Endothelial cell of umbilical vein (primary cell): ENCODE measurements at regions not wholly inside any gene's neighbourhood (a gene's known extent, or its start where the extent isn't known, plus 50 kb on each side); places are given as distances from the start of the nearest gene placed in this dataset.

ENCODE experiments used
- BruUV-seq: library from RNA; stranded (reverse); fragments of 400-500 nt; replicated peaks from 2 replicates; lab custom pipeline; 2021; lab: Mats Ljungman, UMichigan
- CTCF ChIA-PET: fragments of 300-600, 350-600 bp; sonication (Branson Sonifier 250); formaldehyde crosslinking; loops from one replicate; lab custom pipeline; 2021; ENCODE audit warnings: antibody characterized with exemption, inconsistent platforms; lab: Charles Lee
- POLR2A ChIA-PET: fragments of 300-600, 350-600 bp; sonication (Branson Sonifier 250); formaldehyde crosslinking; loops from one replicate; lab custom pipeline; 2021; ENCODE audit warnings: antibody characterized with exemption, inconsistent platforms; lab: Charles Lee
- DNase-seq: peaks from one replicate; pipeline ENCODE4 v3.0.0-alpha.2; 2011; ENCODE audit warnings: low read depth, low spot score
- FAIRE-seq: peaks from 2 replicates; lab custom pipeline; 2011; peaks lifted over from hg19 to GRCh38; lab: Jason Lieb, UNC
- H2AFZ ChIP-seq: 2 replicates; pipeline ENCODE4 v1.6.0; 2012; ENCODE audit warnings: low read depth, low read length, control low read depth, inconsistent platforms
- H3K27ac ChIP-seq: 2 replicates; pipeline ENCODE4 v1.5.1; 2011; ENCODE audit warnings: low read depth, mild to moderate bottlenecking, control low read depth, low read length, moderate library complexity; ENCODE audit not compliant: insufficient read depth
- H3K27me3 ChIP-seq, 2 experiments: 2 replicates each; pipeline versions ENCODE4 v1.6.0 to v1.6.1; 2011; ENCODE audit warnings: low read length in 2 of 2, mixed read lengths in 1 of 2; ENCODE audit not compliant: control insufficient read depth in 2 of 2, insufficient read depth in 2 of 2
- H3K36me3 ChIP-seq, 2 experiments: 2 replicates in 1 of 2; 3 replicates in 1 of 2; pipeline ENCODE4 v1.5.1; 2011; ENCODE audit warnings: low read length in 2 of 2, mild to moderate bottlenecking in 1 of 2, moderate library complexity in 1 of 2; ENCODE audit not compliant: control insufficient read depth in 2 of 2, insufficient read depth in 2 of 2; ENCODE audit errors: extremely low read depth in 1 of 2
- H3K4me1 ChIP-seq: 3 replicates; pipeline ENCODE4 v1.5.1; 2011; ENCODE audit warnings: mild to moderate bottlenecking, low read length; ENCODE audit not compliant: control insufficient read depth, insufficient read depth; ENCODE audit errors: extremely low read depth
- H3K4me2 ChIP-seq: 2 replicates; pipeline ENCODE4 v1.6.1; 2011; ENCODE audit warnings: low read length, control low read depth, mixed read lengths; ENCODE audit not compliant: insufficient read depth
- H3K4me3 ChIP-seq, 3 experiments: fragments of 200-600 bp in 1 of 3; sonication (generic), shearing (Covaris generic) in 1 of 3; replicated peaks in 1 of 3; 2 replicates each; pipeline ENCODE4 v1.5.1; 2011 to 2016; ENCODE audit warnings: control low read depth in 3 of 3, low read length in 3 of 3, mild to moderate bottlenecking in 2 of 3, inconsistent platforms in 1 of 3, low read depth in 1 of 3, moderate library complexity in 1 of 3; ENCODE audit not compliant: insufficient read depth in 1 of 3
- H3K79me2 ChIP-seq: 2 replicates; pipeline ENCODE4 v1.6.0; 2012; ENCODE audit warnings: low read length, inconsistent platforms; ENCODE audit not compliant: control insufficient read depth, insufficient read depth
- H3K9ac ChIP-seq: replicated peaks from 2 replicates; pipeline ENCODE3; 2011; ENCODE audit warnings: low read length, control low read depth; ENCODE audit not compliant: insufficient read depth; ENCODE audit errors: extremely low read depth
- H3K9me1 ChIP-seq: replicated peaks from 3 replicates; pipeline ENCODE4 v1.6.0; 2011; ENCODE audit warnings: mild to moderate bottlenecking, low read length; ENCODE audit not compliant: control insufficient read depth, insufficient read depth; ENCODE audit errors: extremely low read depth
- H3K9me3 ChIP-seq: replicated peaks from 2 replicates; pipeline ENCODE4 v1.5.1; 2012; ENCODE audit warnings: low read length, inconsistent platforms; ENCODE audit not compliant: control insufficient read depth, insufficient read depth
- H4K20me1 ChIP-seq: replicated peaks from 2 replicates; pipeline ENCODE3; 2011; ENCODE audit warnings: mild to moderate bottlenecking, low read length; ENCODE audit not compliant: control insufficient read depth, insufficient read depth; ENCODE audit errors: extremely low read depth
- EZH2 ChIP-seq: IDR thresholded peaks from 2 replicates; pipeline ENCODE4 v1.6.1; 2012; ENCODE audit warnings: borderline replicate concordance, low read depth, mild to moderate bottlenecking, moderate library complexity, low read length, inconsistent platforms; ENCODE audit not compliant: severe bottlenecking
- FOS ChIP-seq: IDR thresholded peaks from 2 replicates; pipeline ENCODE4 v1.6.1; 2011; ENCODE audit warnings: mild to moderate bottlenecking, low read length, moderate library complexity, borderline replicate concordance; ENCODE audit not compliant: insufficient read depth
- GATA2 ChIP-seq: IDR thresholded peaks from 2 replicates; pipeline ENCODE4 v1.7.0; 2011; ENCODE audit warnings: low read depth, mild to moderate bottlenecking, moderate library complexity, mixed read lengths, low read length; ENCODE audit not compliant: insufficient read length, insufficient read depth
- MYC ChIP-seq: IDR thresholded peaks from one replicate; pipeline ENCODE4 v1.6.1; 2011; ENCODE audit warnings: mild to moderate bottlenecking, low read depth, low read length
- POLR2A ChIP-seq: IDR thresholded peaks from 2 replicates; pipeline ENCODE4 v1.6.1; 2012; ENCODE audit warnings: low read depth, mild to moderate bottlenecking, control low read depth, low read length
- POLR2AphosphoS5 ChIP-seq: IDR thresholded peaks from 2 replicates; pipeline ENCODE4 v1.6.1; 2012; ENCODE audit warnings: low read depth, mild to moderate bottlenecking, control low read depth, low read length, moderate library complexity; ENCODE audit not compliant: insufficient read depth
- dilution Hi-C: fragments of 300-500 bp; cut with MboI; formaldehyde crosslinking; loops from one replicate; pipeline ENCODE4 v1.15.0; 2019; ENCODE audit warnings: low sequenced_read_pairs; ENCODE audit not compliant: extremely low pct_ligation_motif_present
- intact Hi-C: fragments of 100-400 bp; cut with micrococcal nuclease; formaldehyde crosslinking; loops from one replicate; pipeline ENCODE4 v1.10.0; 2022
- TF ChIP-seq, protein P1 (sequence below), 2 donors: IDR thresholded peaks; 1 replicate in 1 of 2; 2 replicates in 1 of 2; pipeline ENCODE4 v1.5.1; 2011; ENCODE audit warnings: low read length in 2 of 2, mild to moderate bottlenecking in 2 of 2, moderate library complexity in 2 of 2, control low read depth in 1 of 2, inconsistent platforms in 1 of 2, low read depth in 1 of 2; ENCODE audit not compliant: insufficient read depth in 1 of 2; ENCODE audit errors: extremely low read depth in 1 of 2

DNA sequence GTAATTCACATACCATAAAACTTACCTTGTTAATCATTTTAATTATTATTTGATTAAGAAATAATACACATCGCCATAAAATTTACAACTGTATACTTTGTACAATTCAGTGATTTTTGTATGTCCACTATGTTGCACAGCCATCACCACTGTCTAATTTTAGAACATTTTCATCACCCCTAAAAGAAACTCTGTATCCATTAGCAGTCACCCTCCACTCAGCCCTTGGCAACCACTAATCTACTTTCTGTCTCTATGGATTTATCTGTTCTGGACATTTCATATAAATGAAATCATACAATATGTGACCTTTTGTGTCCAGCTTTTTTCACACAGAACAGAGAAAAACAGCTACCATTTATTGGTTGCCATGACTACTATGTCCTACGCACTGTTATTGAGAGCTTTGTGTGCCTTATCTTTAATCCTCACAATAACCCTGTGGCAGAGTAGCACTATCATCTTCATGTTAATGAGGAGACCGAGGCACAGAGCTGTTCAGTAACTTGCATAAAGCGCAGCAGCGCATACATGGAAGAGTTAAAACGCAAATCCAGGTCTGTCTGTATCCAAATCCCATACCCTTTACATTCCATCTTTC, 64.6 kb upstream of the PAGE1 start:
- FAIRE-seq (no peak), DNase-seq (no peak)
- Histone ChIP-seq H3K36me3 (no peaks in the 10 kb centered on the region), H3K9ac (no peak overlapping the region), H3K9me3 (no peaks in the 10 kb centered on the region), H3K9me1 (no peaks in the 10 kb centered on the region), H4K20me1 (no peaks in the 10 kb centered on the region), H2AFZ (no peak overlapping the region), H3K4me1 (no peaks in the 10 kb centered on the region), H3K4me2 (no peak overlapping the region), H3K27me3 (no peaks in the 10 kb centered on the region), H3K4me3 (no peak overlapping the region), H3K79me2 (no peaks in the 10 kb centered on the region), H3K27ac (no peak overlapping the region)
- no TSS peak for BruUV-seq
- no peak for TF ChIP-seq FOS
- TF ChIP-seq POLR2A, result no peak
- no peak for TF ChIP-seq POLR2AphosphoS5
- TF ChIP-seq GATA2, result no peak
- TF ChIP-seq MYC, result no peak
- no peak for TF ChIP-seq EZH2
- TF ChIP-seq, protein P1, sequence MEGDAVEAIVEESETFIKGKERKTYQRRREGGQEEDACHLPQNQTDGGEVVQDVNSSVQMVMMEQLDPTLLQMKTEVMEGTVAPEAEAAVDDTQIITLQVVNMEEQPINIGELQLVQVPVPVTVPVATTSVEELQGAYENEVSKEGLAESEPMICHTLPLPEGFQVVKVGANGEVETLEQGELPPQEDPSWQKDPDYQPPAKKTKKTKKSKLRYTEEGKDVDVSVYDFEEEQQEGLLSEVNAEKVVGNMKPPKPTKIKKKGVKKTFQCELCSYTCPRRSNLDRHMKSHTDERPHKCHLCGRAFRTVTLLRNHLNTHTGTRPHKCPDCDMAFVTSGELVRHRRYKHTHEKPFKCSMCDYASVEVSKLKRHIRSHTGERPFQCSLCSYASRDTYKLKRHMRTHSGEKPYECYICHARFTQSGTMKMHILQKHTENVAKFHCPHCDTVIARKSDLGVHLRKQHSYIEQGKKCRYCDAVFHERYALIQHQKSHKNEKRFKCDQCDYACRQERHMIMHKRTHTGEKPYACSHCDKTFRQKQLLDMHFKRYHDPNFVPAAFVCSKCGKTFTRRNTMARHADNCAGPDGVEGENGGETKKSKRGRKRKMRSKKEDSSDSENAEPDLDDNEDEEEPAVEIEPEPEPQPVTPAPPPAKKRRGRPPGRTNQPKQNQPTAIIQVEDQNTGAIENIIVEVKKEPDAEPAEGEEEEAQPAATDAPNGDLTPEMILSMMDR (IDR thresholded peaks at IDR 0.05; ENCODE audit: extremely low read depth in 1 of 2, insufficient read depth in 1 of 2, low read depth in 1 of 2, low read length in 2 of 2), result no peak
- intact Hi-C loops (no loop called here), dilution Hi-C loops (no loop called here)
- CTCF ChIA-PET, result interaction anchor here (1.4 kb wide), 2 partner anchors 9 to 18 kb away, joined by 3 read pairs; no protein-coding TSS in a partner anchor
- POLR2A ChIA-PET, result no interaction called here
